Fibroblast of villous mesenchyme (primary cell): ENCODE measurements at regions not wholly inside any gene's neighbourhood (a gene's known extent, or its start where the extent isn't known, plus 50 kb on each side); places are given as distances from the start of the nearest gene placed in this dataset.
A peak's percentile ranks its signal among the peaks of the same experiment; 100 is the strongest.

Experiments
- DNase-seq: peaks from one replicate; pipeline ENCODE4 v3.0.0-alpha.2; 2010; ENCODE audit warnings: low read depth
- H3K4me3 ChIP-seq: 2 replicates; pipeline ENCODE4 v1.5.1; 2011; ENCODE audit warnings: low read depth, mild to moderate bottlenecking, low read length
- TF ChIP-seq, protein P1 (sequence below): IDR thresholded peaks from 2 replicates; pipeline ENCODE4 v1.5.1; 2012; ENCODE audit warnings: low read depth, mild to moderate bottlenecking, low read length; ENCODE audit not compliant: insufficient read depth

DNA sequence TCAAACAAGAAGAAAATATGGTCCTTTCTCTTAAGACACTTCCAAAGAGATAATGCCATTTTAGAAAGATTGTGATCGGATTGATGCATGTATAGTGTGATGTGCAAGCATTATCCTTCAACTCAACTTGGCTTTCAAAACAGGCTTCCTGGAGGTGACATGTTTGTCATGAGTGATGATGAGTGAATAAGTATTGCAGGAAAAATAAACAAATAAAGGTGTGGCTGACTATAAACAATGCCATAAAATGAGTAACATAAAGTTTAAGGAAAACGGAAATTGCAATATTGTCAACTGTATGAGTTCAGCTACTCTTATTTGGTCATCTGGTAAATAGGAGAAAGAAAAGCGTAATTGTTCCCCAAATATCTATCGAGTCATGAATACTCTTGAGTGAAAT lies 1283.7 kb downstream of the PCDH9 start:
- H3K4me3 ChIP-seq, result no peak overlapping the region
- DNase-seq, result no peak

DNA sequence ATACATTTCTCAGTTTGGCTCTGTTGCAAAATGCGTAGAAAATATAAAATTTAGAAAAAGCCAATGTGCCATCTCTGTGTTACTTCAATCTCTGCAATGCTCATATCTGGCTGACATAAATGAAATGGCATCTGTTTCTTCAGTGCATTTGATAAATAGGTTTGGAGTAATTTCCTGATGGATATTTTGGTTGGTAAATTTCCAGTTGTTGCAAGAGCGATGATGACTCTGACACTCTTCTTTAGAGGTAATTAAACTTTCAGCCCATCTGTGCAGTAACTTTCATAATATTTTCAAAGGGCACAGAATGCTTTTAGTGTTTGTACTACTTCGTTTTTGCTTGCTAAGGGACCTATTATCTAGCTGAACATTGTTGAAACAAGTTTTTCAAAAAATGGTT lies 1286.4 kb downstream of the PCDH9 start:
- DNase-seq, result peak; percentile 46
- no peak overlapping the region for H3K4me3 ChIP-seq
- TF ChIP-seq, protein P1, sequence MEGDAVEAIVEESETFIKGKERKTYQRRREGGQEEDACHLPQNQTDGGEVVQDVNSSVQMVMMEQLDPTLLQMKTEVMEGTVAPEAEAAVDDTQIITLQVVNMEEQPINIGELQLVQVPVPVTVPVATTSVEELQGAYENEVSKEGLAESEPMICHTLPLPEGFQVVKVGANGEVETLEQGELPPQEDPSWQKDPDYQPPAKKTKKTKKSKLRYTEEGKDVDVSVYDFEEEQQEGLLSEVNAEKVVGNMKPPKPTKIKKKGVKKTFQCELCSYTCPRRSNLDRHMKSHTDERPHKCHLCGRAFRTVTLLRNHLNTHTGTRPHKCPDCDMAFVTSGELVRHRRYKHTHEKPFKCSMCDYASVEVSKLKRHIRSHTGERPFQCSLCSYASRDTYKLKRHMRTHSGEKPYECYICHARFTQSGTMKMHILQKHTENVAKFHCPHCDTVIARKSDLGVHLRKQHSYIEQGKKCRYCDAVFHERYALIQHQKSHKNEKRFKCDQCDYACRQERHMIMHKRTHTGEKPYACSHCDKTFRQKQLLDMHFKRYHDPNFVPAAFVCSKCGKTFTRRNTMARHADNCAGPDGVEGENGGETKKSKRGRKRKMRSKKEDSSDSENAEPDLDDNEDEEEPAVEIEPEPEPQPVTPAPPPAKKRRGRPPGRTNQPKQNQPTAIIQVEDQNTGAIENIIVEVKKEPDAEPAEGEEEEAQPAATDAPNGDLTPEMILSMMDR, result no peak

More for the DNA sequence above, 1283.7 kb downstream of the PCDH9 start:
- TF ChIP-seq, protein P1, result no peak

DNA sequence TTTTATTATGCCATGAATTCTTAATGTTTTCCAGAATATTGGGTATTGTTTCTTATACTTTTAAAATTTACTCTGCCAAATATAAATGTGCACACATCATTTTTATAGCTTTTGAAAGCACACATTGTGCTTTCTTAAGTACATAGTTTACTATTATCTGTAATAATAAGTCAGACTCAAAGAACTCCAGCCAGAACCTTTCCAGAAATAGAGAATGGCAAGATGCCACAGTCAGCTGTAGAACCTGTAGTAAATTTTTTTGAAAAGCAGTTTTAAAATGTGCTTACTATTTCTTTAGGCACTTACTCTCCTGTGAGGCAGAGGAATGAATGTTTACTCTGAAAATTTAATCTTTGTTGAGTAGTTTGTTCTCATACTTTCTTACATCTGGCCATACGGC lies 1287.1 kb downstream of the PCDH9 start:
- no peak overlapping the region for H3K4me3 ChIP-seq
- peak; percentile 53 for DNase-seq
- TF ChIP-seq, protein P1, result no peak

DNA sequence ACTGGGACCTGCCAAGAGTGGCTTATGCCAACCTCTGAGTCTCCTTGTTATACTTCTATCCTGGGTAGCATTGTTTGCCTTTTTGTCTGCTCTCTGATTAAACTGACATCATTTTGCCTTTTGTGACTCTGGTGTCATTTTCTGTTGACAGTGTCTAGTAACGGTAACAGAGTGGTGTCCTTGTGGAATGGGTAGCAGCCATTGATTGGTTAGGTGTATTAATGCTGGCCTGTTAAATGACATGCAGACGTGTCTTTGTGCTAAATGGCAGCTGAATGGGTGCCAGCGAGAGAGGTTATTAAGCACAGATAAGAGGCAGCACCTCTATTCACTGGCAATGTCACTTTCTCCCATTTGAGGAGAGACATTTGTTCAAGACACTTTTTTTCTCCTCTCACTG lies 1289.4 kb downstream of the PCDH9 start:
- no peak overlapping the region for H3K4me3 ChIP-seq
- TF ChIP-seq, protein P1, result no peak
- DNase-seq, result no peak

DNA sequence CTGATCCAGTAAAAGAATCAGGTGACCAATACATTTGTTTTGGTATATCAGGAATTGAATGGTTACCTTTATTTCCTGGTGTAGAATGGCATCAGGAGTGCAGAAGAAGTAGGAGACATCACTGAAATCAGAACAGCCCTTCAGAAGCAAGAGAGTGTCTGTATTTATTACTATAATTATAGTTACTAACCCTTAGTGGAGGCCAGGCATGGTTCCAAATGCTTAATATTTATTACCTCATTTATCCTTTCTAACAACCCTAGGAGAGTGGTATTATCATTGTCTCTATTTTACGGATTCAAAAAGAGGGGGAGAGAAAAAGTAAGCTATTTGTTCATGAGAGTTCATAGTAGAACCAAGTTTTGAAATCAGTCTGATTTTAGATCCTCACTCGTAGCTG lies 1292.9 kb downstream of the PCDH9 start:
- TF ChIP-seq, protein P1, result no peak
- H3K4me3 ChIP-seq, result no peak overlapping the region
- no peak for DNase-seq

DNA sequence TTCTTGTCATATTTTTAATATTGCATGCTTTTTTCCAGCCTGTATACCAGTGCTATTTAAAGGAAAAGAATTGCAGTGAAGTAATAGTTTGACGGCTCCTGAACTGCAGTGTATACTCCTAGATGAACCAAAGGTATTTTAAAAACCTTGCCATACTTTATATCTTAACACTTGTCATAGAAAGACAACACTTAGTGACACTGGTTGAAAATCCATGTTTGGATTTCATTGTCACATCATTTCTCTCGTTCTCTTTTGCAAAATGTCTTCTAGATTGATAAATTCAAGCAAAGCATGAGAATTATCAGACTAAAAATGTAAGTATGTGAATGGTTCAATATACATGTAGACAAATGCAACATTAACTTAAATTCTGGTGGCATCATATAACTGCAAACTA lies 1293.9 kb downstream of the PCDH9 start:
- no peak overlapping the region for H3K4me3 ChIP-seq
- DNase-seq, result no peak
- TF ChIP-seq, protein P1, result no peak

DNA sequence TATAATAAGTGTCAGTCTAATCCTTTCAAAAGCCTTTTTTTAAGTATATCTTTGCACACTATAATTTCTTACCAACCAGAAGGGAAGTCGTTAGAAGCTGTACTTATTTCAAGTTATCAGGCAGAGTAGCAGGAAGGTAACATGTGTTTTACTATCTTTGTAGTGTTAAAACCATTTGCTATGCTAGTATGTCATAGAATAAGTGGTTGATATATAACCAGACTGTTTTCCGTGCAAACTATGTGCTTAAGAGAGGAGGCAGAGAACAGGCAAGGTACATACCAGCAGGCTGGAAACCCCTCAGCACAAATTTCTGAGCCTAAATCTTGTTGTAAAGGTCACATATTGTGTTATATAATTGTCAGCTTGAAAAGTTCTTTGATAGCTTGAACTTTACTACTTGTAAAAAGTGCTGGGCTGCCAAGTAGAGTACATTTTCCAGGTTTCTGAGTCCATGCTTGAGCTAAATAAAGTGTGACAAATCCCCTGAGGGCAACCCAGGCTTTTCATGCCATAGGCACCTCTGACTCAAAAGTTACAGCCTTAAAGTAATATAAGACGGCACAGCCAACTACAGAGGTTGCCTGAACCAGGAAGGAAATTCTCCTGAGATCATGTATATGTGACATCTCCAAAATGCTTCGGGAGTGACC lies 1297.4 kb downstream of the PCDH9 start:
- H3K4me3 ChIP-seq, result no peak overlapping the region
- DNase-seq, result no peak
- TF ChIP-seq, protein P1, result no peak
